IPS-20b (cell line): ENCODE measurements at regions not wholly inside any gene's neighbourhood (a gene's known extent, or its start where the extent isn't known, plus 50 kb on each side); places are given as distances from the start of the nearest gene placed in this dataset.

Experiments
- H3K27ac ChIP-seq: one replicate; pipeline ENCODE4 v1.5.1; 2013; ENCODE audit warnings: low read length
- H3K27me3 ChIP-seq: 2 replicates; pipeline ENCODE4 v1.6.1; 2013; ENCODE audit warnings: mild to moderate bottlenecking, low read length, inconsistent platforms; ENCODE audit not compliant: insufficient read depth
- H3K36me3 ChIP-seq: 2 replicates; pipeline ENCODE4 v1.6.1; 2013; ENCODE audit warnings: low read depth, mild to moderate bottlenecking, inconsistent platforms, low read length, moderate library complexity; ENCODE audit not compliant: insufficient read depth
- H3K4me1 ChIP-seq: 2 replicates; pipeline ENCODE4 v1.6.1; 2013; ENCODE audit warnings: mild to moderate bottlenecking, control low read depth, inconsistent platforms, low read length, moderate library complexity; ENCODE audit not compliant: insufficient read depth
- H3K4me3 ChIP-seq: 2 replicates; pipeline ENCODE4 v1.5.1; 2013; ENCODE audit warnings: mild to moderate bottlenecking, low read length, inconsistent platforms
- H3K9ac ChIP-seq: 2 replicates; pipeline ENCODE4 v1.6.1; 2013; ENCODE audit warnings: low read depth, mild to moderate bottlenecking, inconsistent platforms, low read length, moderate library complexity
- H3K9me3 ChIP-seq: 2 replicates; pipeline ENCODE4 v1.6.1; 2013; ENCODE audit warnings: mild to moderate bottlenecking, low read depth, low read length, inconsistent platforms; ENCODE audit not compliant: insufficient read depth

- no peaks in the 10 kb centered on the region for H3K9me3 ChIP-seq
- no peak overlapping the region for H3K4me3 ChIP-seq
- no peak overlapping the region for H3K27ac ChIP-seq
- H3K36me3 ChIP-seq, result no peaks in the 10 kb centered on the region
- H3K27me3 ChIP-seq, result peaks cover 28% of the 10 kb centered on the region
- peaks cover 3% of the 10 kb centered on the region; the same call in 1 of the 2 replicates for H3K4me1 ChIP-seq
- H3K9ac ChIP-seq, result no peak overlapping the region
These were observed 270.0 kb downstream of the NSG2 start for GRCh38 chr5:174315471-174315870.

- no peak overlapping the region for H3K27ac ChIP-seq
- H3K9ac ChIP-seq, result no peak overlapping the region
- no peaks in the 10 kb centered on the region for H3K9me3 ChIP-seq
- H3K36me3 ChIP-seq, result no peaks in the 10 kb centered on the region
- H3K4me3 ChIP-seq, result no peak overlapping the region
- H3K4me1 ChIP-seq, result peaks cover 3% of the 10 kb centered on the region; the same call in 1 of the 2 replicates
- peaks cover 24% of the 10 kb centered on the region for H3K27me3 ChIP-seq
These were observed 270.4 kb downstream of the NSG2 start for GRCh38 chr5:174315871-174316270.

GRCh38 chr5:174316326-174316725 lies 270.8 kb downstream of the NSG2 start:
- Histone ChIP-seq H3K27ac (no peak overlapping the region), H3K27me3 (peaks cover 19% of the 10 kb centered on the region), H3K9me3 (no peaks in the 10 kb centered on the region), H3K36me3 (no peaks in the 10 kb centered on the region), H3K9ac (no peak overlapping the region), H3K4me3 (no peak overlapping the region), H3K4me1 (peaks cover 2% of the 10 kb centered on the region; the same call in 1 of the 2 replicates)

GRCh38 chr5:174317256-174317894 lies 271.9 kb downstream of the NSG2 start:
- no peaks in the 10 kb centered on the region for H3K36me3 ChIP-seq
- no peak overlapping the region for H3K27ac ChIP-seq
- H3K9ac ChIP-seq, result no peak overlapping the region
- H3K27me3 ChIP-seq, result peaks cover 15% of the 10 kb centered on the region
- no peaks in the 10 kb centered on the region for H3K9me3 ChIP-seq
- H3K4me3 ChIP-seq, result no peak overlapping the region; the same call in 1 of the 2 replicates
- H3K4me1 ChIP-seq, result no peaks in the 10 kb centered on the region

GRCh38 chr5:174318578-174318977 lies 273.1 kb downstream of the NSG2 start:
- no peaks in the 10 kb centered on the region for H3K4me1 ChIP-seq
- peaks cover 3% of the 10 kb centered on the region; the same call in 1 of the 2 replicates for H3K27me3 ChIP-seq
- H3K9ac ChIP-seq, result no peak overlapping the region
- H3K9me3 ChIP-seq, result no peaks in the 10 kb centered on the region
- no peak overlapping the region for H3K27ac ChIP-seq
- no peaks in the 10 kb centered on the region for H3K36me3 ChIP-seq
- no peak overlapping the region for H3K4me3 ChIP-seq

GRCh38 chr5:174319551-174319950 lies 274.0 kb downstream of the NSG2 start:
- H3K9ac ChIP-seq, result no peak overlapping the region
- no peaks in the 10 kb centered on the region for H3K4me1 ChIP-seq
- no peaks in the 10 kb centered on the region for H3K36me3 ChIP-seq
- H3K27ac ChIP-seq, result no peak overlapping the region
- H3K9me3 ChIP-seq, result no peaks in the 10 kb centered on the region
- peaks cover 3% of the 10 kb centered on the region; the same call in 1 of the 2 replicates for H3K27me3 ChIP-seq
- H3K4me3 ChIP-seq, result no peak overlapping the region

GRCh38 chr5:174320051-174320450 lies 274.5 kb downstream of the NSG2 start:
- Histone ChIP-seq H3K9me3 (no peaks in the 10 kb centered on the region), H3K9ac (no peak overlapping the region), H3K4me1 (no peaks in the 10 kb centered on the region), H3K36me3 (no peaks in the 10 kb centered on the region), H3K27me3 (peaks cover 3% of the 10 kb centered on the region; the same call in 1 of the 2 replicates), H3K4me3 (no peak overlapping the region), H3K27ac (no peak overlapping the region)

- peaks cover 7% of the 10 kb centered on the region; the same call in 1 of the 2 replicates for H3K4me1 ChIP-seq
- H3K9ac ChIP-seq, result no peak overlapping the region
- H3K4me3 ChIP-seq, result no peak overlapping the region
- no peaks in the 10 kb centered on the region for H3K9me3 ChIP-seq
- no peaks in the 10 kb centered on the region for H3K36me3 ChIP-seq
- H3K27ac ChIP-seq, result no peak overlapping the region
- H3K27me3 ChIP-seq, result 0 out of 2 replicates have a peak, but pooled peaks cover 3% of the 10 kb centered on the region
These were observed 278.4 kb downstream of the NSG2 start for GRCh38 chr5:174323878-174324281.

GRCh38 chr5:174324680-174325079 lies 279.2 kb downstream of the NSG2 start:
- Histone ChIP-seq H3K4me3 (no peak overlapping the region), H3K36me3 (no peaks in the 10 kb centered on the region), H3K4me1 (peaks cover 11% of the 10 kb centered on the region; the same call in 1 of the 2 replicates), H3K27ac (no peak overlapping the region), H3K9ac (no peak overlapping the region), H3K27me3 (0 out of 2 replicates have a peak, but pooled peaks cover 3% of the 10 kb centered on the region), H3K9me3 (no peaks in the 10 kb centered on the region)

GRCh38 chr5:174325431-174325830 lies 279.9 kb downstream of the NSG2 start:
- H3K27ac ChIP-seq, result no peak overlapping the region
- no peaks in the 10 kb centered on the region for H3K27me3 ChIP-seq
- H3K36me3 ChIP-seq, result no peaks in the 10 kb centered on the region
- no peak overlapping the region for H3K4me3 ChIP-seq
- H3K9ac ChIP-seq, result no peak overlapping the region
- H3K4me1 ChIP-seq, result peaks cover 11% of the 10 kb centered on the region; the same call in 1 of the 2 replicates
- no peaks in the 10 kb centered on the region for H3K9me3 ChIP-seq

GRCh38 chr5:174325961-174326360 lies 280.5 kb downstream of the NSG2 start:
- Histone ChIP-seq H3K9me3 (no peaks in the 10 kb centered on the region), H3K4me3 (no peak overlapping the region), H3K27me3 (no peaks in the 10 kb centered on the region), H3K27ac (no peak overlapping the region), H3K36me3 (no peaks in the 10 kb centered on the region), H3K9ac (no peak overlapping the region), H3K4me1 (peaks cover 11% of the 10 kb centered on the region; the same call in 1 of the 2 replicates)

- H3K4me1 ChIP-seq, result peaks cover 11% of the 10 kb centered on the region; the same call in 1 of the 2 replicates
- no peak overlapping the region for H3K4me3 ChIP-seq
These were observed 280.9 kb downstream of the NSG2 start for GRCh38 chr5:174326372-174326771.

More at GRCh38 chr5:174326372-174326771, 280.9 kb downstream of the NSG2 start:
- Histone ChIP-seq H3K27ac (no peak overlapping the region), H3K27me3 (no peaks in the 10 kb centered on the region), H3K9ac (no peak overlapping the region), H3K36me3 (no peaks in the 10 kb centered on the region), H3K9me3 (no peaks in the 10 kb centered on the region)
